Lung microvascular endothelial cell (primary cell): ENCODE measurements at regions not wholly inside any gene's neighbourhood (a gene's known extent, or its start where the extent isn't known, plus 50 kb on each side); places are given as distances from the start of the nearest gene placed in this dataset.
A peak's percentile ranks its signal among the peaks of the same experiment; 100 is the strongest.
"Not testable (repeated sequence)": the region's sequence is repeated elsewhere in the genome, so short reads cannot be mapped to it uniquely, and the experiment has no call there.

Experiments used
- DNase-seq, 2 donors: peaks; one replicate each; pipeline versions ENCODE4 v3.0.0 to v3.0.0-alpha.2; 2010; ENCODE audit warnings: low read depth in 2 of 2

DNA sequence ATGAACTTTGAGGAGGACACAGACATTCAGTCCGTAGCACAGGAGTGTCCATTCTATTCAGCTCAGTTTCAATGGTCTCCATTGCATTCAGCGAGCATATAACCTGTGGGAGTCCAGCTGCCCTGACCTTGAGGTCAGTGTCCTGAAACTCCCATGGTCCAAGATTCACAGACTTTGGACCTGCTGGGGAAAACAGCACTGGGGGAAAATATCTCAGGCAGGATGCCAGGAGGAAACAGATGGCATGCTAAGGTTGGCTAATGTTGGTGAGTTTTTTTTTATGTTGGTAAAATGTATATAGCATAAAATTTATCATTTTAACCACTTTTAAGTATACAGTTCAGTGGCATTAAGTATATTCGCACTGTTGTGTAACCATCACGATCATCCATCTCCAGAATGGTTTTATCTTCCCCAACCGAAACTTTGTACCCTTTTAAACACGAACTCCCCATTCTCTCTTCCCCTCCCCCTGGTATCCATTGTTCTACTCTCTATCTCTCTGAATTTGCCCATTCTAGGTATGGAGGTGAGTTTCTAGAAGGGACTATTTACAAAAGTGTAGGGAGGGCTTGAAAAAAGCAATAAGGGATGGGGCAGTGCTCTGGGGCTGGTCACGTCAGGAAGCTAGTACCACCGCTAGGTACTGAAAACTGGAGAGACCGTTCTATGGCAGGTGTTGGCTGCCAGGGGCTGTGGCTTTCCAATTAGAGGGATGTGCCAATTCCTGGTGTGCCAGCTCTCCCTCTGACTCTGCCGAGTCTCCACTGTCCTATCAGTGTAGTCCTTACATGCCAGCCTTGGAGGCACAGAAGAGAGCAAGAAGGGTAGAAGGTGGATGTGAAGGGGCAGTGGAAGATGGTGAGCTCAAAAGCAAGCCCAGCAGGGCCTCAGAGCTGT, 85.3 kb downstream of the FOXD2 start:
- peak in 1 of 2 donors; percentile 18 for DNase-seq

DNA sequence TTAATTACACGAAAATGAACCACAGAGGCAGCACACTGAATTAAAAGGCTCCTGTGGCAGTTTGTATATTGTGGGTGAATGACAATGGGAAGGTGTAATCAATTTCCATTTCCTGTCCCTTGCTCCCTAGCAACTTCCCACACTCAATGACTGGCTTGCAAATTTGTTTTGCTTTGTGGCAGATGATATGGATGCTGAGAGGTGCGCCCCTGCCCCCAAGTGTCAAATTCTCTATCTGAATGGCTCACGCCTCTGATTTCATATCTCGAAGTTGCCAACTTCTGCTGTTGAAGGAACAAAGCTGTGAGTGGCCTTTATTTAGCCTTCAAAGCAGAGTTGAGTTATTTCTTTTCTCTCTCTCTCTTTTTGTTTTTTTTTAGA, 86.0 kb downstream of the FOXD2 start:
- DNase-seq: peak in 1 of 2 donors; percentile 71

DNA sequence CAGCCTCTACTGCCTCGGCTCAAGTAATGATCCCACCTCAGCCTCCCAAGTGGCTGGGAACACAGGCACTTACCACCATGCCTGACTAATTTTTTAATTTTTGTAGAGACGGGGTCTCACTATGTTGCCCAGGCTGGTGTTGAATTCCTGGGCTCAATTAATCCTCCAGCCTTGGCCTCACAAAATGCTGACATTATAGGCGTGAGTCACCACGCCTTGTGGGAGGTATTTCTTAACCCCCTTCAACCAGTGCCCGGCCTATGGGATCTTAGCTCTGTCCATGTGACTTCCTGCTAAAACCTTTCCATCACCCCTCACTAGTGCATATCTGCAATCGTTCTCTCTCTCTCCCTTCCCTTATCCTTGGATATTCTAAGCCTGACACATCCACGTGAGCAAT, 86.4 kb downstream of the FOXD2 start:
- no peak for DNase-seq

DNA sequence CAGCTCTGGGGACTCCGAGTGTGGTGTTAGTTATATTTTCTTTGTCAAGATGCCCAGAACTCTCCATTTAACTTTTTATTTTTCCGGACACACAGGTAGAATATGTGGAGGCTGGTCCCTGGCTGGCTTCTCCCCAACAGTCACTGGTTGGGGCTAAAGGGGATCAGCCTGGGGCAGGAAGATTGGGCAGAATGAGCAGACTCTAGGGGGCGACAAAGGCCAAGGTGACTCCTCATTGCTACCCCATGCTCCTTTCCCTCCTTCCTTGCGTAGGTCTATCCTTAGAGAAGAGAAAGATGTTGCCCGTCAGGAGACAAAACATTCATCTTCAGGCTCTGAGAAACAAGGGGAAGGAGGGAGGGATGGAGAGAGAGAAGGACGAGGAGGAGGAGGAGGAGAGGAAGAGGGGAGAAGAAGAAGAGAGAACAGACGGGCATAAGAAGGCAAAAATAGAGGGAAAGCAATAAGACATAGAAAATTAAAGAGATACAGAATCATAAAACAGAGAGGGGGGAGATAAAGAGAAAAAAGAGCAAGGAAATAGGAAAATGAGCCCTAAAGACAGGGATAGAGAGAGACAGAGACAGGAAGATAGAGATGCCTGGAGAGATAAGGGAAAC, 89.9 kb downstream of the FOXD2 start:
- peak in 1 of 2 donors; percentile 35 for DNase-seq

DNA sequence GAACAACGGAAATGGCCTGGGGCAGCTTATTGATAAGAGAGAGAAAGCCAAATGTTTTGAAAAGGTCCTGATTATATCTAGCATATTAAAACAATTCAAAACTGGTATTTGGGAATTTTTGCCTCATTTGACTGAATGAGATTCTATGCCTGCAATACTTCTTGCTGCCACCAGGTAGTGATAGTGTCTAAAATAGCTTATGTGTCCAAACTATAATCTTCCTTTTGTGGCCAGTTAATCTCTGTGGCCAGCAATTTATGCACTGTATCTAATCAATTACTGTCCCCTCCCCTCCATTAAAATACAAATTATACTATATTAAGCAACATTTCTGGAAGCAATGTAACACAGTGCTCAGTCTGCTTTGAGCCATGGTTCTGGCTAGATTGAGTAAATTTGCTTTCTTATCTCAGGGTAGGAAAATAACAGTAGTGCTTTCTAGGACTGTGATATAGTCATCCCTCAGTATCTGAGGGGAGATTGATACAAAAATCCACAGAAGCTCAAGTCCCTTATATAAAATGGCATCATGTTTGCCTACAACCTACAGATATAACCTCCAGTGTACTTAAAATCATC, 91.8 kb downstream of the FOXD2 start:
- peak in 1 of 2 donors; percentile 27 for DNase-seq

DNA sequence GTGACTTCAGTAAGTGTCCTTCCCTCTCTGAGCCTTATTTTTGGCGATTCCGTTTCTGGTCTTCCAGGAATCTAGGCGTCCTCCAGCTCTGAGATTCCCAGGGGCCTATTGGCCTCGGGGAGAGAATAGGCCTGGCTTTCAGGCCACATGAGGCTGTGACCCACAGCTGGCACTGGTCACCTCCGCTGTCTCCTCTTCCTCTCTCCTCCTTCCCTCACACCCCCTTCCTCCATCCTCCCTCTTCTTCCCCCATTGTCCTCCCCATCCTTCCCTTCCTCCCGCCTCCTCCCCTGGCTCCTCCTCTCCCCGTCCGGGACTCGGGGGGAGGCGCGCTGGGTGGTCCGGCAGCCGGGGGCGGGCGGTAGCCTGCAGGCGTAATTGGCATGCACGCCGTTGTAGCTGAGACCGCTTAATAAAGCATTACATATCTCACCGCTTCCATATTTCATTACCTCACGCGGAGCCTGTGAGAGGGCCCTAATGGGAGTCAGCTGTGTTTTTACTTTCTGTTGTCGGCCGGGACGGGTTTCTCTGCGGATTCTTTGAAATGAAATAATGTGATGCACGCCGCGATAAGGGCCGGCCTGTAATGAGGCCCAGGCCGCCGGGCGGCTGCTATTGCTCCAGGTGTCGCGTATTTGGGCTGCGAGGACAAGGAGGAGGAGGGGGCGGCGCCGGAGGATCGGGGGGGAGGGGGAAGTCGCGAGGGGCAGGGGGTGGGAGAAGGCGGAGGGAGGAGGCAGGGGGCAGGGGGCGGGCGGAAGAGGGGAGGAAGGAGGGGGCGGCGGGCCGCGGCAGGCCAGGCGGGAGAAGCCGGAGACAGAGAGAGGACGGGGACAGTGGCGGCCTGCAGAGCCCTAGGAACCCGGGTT, 95.3 kb downstream of the FOXD2 start:
- DNase-seq: peak; percentile 58 to 67

DNA sequence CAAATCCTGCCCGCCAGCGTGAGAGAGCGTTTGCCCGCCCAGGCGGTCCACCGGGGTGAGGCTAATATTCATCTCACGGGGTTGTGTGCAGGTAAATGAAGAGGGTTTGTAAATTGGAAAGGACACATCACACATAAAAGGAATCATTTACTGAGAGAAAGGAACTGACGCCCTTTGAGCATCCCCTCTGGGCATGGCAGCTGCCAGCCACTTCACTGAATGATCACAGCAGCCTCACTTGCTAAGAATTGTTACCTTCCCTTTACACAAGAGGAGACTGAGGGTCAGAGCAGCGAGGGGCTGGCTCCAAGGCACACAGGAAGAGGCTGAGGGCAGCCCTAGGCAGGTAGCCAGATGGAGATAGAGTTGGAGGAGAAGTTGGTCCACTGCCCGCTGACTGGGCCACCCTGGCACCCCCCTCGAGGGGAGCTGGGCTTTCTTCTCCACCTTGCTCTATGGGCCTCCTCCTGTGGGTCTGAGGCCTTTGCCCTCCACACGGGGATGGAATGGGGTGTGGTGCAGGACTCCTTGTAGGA, 96.0 kb downstream of the FOXD2 start:
- no peak for DNase-seq

DNA sequence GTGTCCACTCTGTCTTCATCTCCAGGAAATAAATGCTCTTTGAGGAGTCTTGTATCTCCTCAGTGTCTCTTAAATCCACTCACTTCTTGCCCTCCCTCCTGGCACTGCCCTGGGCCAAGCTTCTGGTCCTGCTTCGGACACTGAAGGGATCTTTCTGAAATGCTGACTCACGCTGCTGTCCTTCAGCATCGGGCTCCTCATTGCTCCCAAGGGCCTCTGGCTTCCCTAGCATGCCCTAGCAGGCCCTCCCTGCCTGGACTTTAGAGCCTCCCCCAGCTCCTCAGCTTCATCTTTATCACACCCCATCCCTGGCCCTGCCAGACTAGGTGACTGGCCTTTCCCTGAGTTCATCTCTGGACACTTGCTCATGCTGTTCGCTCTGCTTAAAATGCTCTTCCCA, 96.6 kb downstream of the FOXD2 start:
- no peak for DNase-seq

DNA sequence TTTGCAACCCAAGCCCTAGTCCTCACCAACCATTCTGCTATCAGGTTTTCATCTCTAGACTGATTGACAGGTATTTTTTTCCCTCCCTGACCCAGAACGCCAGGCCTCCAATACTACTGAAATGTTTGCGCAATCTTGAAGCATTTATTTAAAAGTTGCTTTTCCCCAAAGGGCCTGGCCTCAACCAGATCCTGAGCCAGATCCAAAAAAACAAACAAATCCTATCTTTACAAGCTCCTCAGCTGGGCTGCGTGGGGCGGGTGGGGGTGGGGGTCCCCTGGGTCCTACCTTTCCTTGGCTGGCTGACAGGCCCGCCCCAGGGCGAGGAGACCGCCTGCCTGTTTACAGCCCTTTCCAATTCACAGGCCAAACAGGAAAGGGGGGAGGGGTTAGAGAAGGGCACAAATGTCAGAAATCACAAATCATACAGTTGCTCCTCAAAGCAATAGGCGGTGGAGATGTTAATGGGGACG, 98.8 kb downstream of the FOXD2 start:
- no peak for DNase-seq

DNA sequence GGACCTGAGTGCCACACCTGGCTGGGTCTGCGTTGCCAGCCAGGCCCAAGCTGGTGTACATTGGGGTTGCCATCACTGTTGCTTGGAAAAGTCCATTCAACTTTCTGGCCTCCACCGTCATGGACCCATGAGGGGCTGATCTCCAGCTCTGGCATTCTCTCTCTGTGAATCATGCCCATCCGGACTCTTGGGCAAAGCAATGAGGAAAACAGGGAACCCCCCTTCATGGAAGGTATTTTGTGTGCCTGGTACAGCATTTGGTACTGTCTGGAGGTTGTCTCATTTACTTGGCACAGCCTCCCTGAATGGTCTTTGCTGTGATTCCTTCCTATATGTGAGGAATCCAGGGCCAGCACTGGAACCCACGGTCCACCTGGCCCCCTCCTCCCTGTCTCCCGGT, 99.4 kb downstream of the FOXD2 start:
- DNase-seq: no peak

DNA sequence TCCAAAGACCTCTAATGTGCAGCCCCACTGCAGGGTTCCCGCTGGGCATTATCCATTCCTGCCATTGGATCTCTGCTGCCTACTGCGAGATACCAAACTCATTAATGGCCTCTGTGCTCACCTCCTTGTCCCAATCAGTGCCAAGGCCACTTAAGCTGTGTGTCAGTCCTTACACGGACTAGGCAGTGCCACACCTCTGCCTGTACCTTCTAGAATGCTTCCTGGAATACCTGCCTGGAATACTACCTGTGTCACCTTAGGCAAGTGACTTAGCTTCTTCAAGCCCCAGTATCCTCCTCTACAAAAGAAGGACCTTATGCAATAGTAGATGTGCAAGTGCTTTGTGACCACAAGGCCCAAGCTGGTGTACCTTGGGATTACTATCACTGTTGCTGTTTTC, 100.1 kb downstream of the FOXD2 start:
- DNase-seq: no peak

DNA sequence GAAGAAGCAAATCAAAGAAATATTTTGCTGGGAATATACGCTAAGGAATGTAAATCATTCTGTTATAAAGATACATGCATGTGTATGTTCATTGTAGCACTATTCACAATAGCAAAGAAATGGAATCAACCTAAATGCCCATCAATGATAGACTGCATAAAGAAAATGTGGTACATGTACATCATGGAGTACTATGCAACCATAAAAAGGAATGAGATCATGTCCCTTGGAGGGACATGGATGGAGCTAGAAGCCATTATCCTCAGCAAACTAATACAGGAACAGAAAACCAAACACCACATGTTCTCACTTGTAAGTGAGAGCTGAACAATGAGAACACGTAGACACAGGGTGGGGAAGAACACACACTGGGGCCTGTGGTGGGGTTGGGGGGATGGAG, 100.7 kb downstream of the FOXD2 start:
- DNase-seq: not testable (repeated sequence)

DNA sequence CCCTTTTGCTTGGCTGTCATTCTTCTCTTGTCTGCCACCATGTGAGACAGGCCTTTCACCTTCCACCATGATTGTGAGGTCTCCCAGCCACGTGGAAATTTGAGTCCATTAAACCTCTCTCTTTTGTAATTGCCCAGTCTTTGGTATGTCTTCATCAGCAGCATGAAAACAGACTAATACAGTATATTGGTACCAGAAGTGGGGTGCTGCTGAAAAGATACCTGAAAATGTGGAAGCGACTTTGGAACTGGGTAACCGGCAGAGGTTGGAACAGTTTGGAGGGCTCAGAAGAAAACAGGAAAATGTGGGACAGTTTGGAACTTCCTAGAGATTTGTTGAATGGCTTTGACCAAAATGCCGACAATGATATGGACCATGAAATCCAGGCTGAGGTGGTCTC, 103.9 kb downstream of the FOXD2 start:
- DNase-seq: not testable (repeated sequence)

DNA sequence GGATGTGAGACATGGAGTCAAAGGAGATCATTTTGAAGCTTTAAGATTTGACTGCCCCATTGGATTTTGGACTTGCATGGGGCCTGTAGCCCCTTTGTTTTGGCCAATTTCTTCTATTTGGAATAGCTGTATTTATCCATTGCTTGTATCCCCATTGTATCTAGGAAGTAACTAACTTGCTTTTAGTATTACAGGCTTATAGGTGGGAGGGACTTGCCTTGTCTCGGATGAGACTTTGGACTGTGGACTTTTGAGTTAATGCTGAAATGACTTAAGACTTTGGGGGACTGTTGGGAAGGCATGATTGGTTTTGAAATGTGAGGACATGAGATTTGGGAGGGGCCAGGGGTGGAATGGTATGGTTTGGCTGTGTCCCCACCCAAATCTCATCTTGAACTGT, 105.2 kb downstream of the FOXD2 start:
- not testable (repeated sequence) for DNase-seq

DNA sequence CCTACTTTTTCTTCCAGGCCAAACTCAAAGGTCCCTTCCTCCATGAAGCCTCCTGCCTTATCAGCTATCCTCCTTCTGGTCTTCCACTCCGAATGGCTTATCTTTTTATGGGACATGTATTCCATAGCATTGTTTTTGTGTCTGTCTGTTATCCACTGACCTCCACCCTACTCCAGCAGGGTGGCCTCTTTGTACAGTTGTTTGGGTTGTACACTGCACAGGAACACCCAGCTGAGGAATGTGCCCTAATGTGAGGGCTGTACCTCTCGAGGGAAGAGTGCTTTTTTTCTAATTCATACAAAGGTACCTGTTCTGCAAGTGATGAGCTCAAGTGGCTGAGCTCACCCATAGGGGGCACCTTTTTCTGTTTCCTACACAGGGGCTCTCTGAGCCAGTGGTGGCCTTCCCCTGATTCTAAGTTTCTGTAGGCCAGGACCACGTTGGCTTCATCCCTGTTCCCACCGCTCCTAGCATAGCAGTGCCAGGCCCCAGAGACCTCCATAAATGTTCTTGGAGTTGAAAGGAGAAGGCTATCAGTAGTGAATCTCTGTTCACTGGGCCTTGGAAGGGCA, 108.2 kb downstream of the FOXD2 start:
- no peak for DNase-seq

DNA sequence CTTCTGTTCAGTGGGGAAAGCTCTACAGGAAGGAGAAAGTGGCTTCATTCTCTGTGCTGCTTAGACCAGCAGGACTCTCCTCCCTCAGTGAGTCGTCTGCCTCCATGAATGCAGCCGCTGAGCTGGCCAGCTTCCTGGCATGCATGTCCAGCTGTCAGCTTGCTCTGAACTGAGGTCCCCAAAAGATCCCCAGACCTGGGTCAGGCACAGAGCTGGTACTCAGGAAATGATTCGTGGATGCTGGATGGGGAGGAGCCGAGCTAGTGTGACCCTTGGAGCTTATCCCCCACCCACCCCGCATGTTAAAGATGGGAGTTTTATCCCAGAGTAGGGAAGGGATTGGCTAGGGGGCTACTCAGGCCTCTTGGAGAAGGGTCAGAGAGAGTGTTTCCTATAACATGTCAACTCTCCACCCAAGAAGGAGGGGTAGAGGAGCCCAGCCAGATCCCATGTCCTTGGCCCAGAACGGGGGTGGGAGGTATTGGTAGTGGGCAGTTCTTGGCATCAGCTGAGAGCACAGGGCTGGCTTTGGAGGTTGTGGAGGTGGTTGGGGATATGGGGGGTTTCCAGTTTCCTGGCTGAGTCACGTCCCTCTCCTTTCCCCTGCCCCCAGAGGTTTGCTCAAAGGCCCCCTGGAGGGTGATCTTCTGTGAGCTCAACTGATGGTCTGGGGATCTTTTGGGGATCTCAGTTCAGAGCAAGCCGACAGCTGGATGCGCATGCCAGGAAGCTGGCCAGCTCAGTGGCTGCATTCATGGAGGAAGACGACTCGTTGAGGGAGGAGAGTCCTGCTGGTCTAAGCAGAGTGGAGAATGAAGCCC, 110.1 kb downstream of the FOXD2 start:
- peak in 1 of 2 donors; percentile 12 for DNase-seq

DNA sequence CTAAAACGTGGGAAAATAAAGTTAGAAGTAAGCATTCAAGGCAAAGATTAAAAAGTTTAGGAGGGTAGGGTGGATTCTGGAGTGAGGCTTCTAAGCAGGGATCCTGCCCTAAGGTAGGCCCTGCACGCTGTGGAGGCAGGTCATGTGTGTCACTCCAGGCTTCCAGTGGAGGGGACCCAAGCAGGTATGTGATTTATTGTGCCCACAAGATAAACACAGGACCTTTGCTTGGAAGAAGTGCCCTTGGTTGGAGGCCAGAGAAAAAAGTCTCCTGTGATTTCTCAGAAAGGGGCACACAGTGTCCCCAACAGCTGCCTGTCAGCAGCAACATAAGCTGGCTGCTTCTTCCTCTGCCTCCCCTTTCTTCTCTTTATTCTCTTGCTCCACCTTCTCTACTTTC, 110.8 kb downstream of the FOXD2 start:
- no peak for DNase-seq

DNA sequence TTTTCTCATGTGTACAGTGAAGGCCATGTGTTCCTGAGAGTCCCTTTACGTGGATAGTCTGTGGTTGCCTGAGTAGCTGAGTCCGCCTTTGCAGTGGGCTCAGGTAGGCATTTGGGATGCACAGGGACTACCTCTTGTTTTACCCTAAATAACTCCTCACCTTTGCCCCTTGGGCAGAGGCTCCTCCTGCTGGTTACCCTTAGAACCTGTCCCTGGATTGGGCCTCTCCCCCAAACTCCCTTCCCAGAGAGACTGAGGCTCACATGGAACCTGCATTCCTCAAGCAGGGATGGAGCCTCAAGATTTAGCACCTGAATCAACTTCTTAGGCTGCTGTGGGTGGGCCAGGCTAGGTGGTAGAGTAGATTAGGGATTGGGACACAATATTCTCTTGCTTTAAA, 111.7 kb downstream of the FOXD2 start:
- no peak for DNase-seq

DNA sequence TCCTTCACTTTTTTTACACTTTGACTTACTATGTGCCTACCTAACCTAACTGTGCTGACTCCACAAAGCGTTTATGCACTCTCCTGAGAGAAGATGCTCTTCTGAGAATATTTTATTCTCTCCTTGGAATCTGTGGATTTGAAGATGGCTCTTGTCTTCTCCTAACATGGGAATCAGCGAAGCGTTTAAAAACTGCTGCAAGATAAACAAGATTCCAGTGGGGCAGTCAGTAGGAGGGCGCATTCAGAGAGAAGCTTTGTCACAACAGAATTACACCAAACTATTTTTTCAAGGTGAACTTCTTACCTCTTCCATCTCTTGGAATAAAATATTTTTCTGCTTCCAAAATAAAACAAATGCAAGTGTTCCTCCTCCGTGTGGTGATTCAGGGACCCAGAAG, 113.1 kb downstream of the FOXD2 start:
- DNase-seq: no peak

DNA sequence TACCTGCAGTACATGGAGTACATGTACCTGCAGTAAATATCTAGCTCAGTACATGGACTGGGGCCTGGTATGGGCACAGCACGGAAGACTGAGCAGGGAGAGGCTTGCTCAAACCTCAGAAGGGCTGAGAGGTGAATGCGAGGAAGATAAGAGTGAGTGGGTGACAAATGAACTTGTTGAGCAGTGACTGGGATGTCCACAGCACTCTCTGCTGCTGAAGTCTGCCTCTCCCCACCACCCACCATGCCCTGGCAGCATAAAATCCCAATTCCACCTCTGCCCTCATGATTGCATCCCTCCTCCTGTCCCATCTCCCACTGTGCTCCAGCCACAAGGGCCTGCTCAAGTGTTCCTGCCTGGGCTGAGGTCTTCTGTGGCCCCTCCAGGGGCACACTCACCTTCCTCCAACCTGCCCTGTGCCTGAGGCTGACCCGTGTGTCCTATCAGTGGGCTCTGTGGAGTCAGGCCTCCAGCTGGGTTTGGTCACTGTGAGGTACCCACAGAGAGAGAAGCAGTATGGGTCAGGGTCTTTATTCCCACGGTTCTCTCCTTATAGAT, 114.2 kb downstream of the FOXD2 start:
- no peak for DNase-seq
